GM18520 (cell line): ENCODE measurements at regions not wholly inside any gene's neighbourhood (a gene's known extent, or its start where the extent isn't known, plus 50 kb on each side); places are given as distances from the start of the nearest gene placed in this dataset.

Experiments used
- ATAC-seq: cut with Tn5 transposase; IDR thresholded peaks from one replicate; pipeline ENCODE4 v1.9.1; 2021; ENCODE audit not compliant: unreplicated experiment

- ATAC-seq, result no peak
These were observed 127.9 kb upstream of the TARS1 start for GRCh38 chr5:33312571-33313549.

- no peak for ATAC-seq
These were observed 125.6 kb upstream of the TARS1 start for GRCh38 chr5:33315189-33315588.

- ATAC-seq, result no peak
These were observed 124.0 kb upstream of the TARS1 start for GRCh38 chr5:33316773-33317172.

- no peak for ATAC-seq
These were observed 123.5 kb upstream of the TARS1 start for GRCh38 chr5:33317271-33317670.

GRCh38 chr5:33319151-33319550 lies 121.6 kb upstream of the TARS1 start:
- ATAC-seq, result no peak

- ATAC-seq, result no peak
These were observed 120.9 kb upstream of the TARS1 start for GRCh38 chr5:33319841-33320240.

- no peak for ATAC-seq
These were observed 119.7 kb upstream of the TARS1 start for GRCh38 chr5:33321026-33321425.

- no peak for ATAC-seq
These were observed 118.1 kb upstream of the TARS1 start for GRCh38 chr5:33322632-33323031.

- no peak for ATAC-seq
These were observed 116.0 kb upstream of the TARS1 start for GRCh38 chr5:33324667-33325307.

GRCh38 chr5:33328818-33329217 lies 111.9 kb upstream of the TARS1 start:
- ATAC-seq, result no peak

- no peak for ATAC-seq
These were observed 110.9 kb upstream of the TARS1 start for GRCh38 chr5:33329891-33330290.

- ATAC-seq, result no peak
These were observed 110.3 kb upstream of the TARS1 start for GRCh38 chr5:33330426-33330825.

- ATAC-seq, result no peak
These were observed 109.8 kb upstream of the TARS1 start for GRCh38 chr5:33330992-33331391.

- no peak for ATAC-seq
These were observed 108.0 kb upstream of the TARS1 start for GRCh38 chr5:33332804-33333203.

GRCh38 chr5:33334829-33335228 lies 105.9 kb upstream of the TARS1 start:
- no peak for ATAC-seq

- no peak for ATAC-seq
These were observed 103.7 kb upstream of the TARS1 start for GRCh38 chr5:33336891-33337636.

- ATAC-seq, result no peak
These were observed 103.2 kb upstream of the TARS1 start for GRCh38 chr5:33337637-33337992.

GRCh38 chr5:33338336-33339110 lies 102.2 kb upstream of the TARS1 start:
- no peak for ATAC-seq

- ATAC-seq, result no peak
These were observed 101.4 kb upstream of the TARS1 start for GRCh38 chr5:33339413-33339812.

- no peak for ATAC-seq
These were observed 100.6 kb upstream of the TARS1 start for GRCh38 chr5:33340195-33340594.

GRCh38 chr5:33341351-33341750 lies 99.4 kb upstream of the TARS1 start:
- ATAC-seq, result no peak
